Neutrophil (primary cell): ENCODE measurements at regions not wholly inside any gene's neighbourhood (a gene's known extent, or its start where the extent isn't known, plus 50 kb on each side); places are given as distances from the start of the nearest gene placed in this dataset.

ENCODE experiments used
- H3K27ac ChIP-seq: fragments of 200-600 bp; sonication (generic); 2 replicates; pipeline ENCODE4 v1.5.1; 2016; ENCODE audit warnings: mild to moderate bottlenecking, moderate library complexity
- H3K27me3 ChIP-seq: fragments of 200-600 bp; sonication (generic); 2 replicates; pipeline ENCODE4 v1.6.0; 2016; ENCODE audit warnings: mild to moderate bottlenecking
- H3K36me3 ChIP-seq: fragments of 200-600 bp; sonication (generic); 2 replicates; pipeline ENCODE4 v1.5.1; 2017
- H3K4me1 ChIP-seq, 2 experiments: fragments of 200-600 bp in 1 of 2; sonication (generic) in 1 of 2; 1 replicate in 1 of 2; 2 replicates in 1 of 2; pipeline versions ENCODE4 v1.5.1 to v1.6.1; 2013 to 2016; ENCODE audit warnings: low read depth in 1 of 2, low read length in 1 of 2, mild to moderate bottlenecking in 1 of 2, moderate library complexity in 1 of 2; ENCODE audit not compliant: control insufficient read depth in 1 of 2, insufficient read depth in 1 of 2
- H3K4me3 ChIP-seq, 2 experiments: fragments of 200-600 bp in 1 of 2; sonication (generic) in 1 of 2; 1 replicate in 1 of 2; 2 replicates in 1 of 2; pipeline ENCODE4 v1.5.1; 2013 to 2016; ENCODE audit warnings: low read depth in 1 of 2, low read length in 1 of 2, mild to moderate bottlenecking in 1 of 2, moderate library complexity in 1 of 2
- H3K9me3 ChIP-seq: fragments of 200-600 bp; sonication (generic); 2 replicates; pipeline ENCODE4 v1.5.1; 2016
- TF ChIP-seq, protein P1 (sequence below): fragments of 200-600 bp; sonication (generic); IDR thresholded peaks from 2 replicates; pipeline ENCODE4 v1.5.1; 2016; ENCODE audit warnings: antibody characterized with exemption

DNA sequence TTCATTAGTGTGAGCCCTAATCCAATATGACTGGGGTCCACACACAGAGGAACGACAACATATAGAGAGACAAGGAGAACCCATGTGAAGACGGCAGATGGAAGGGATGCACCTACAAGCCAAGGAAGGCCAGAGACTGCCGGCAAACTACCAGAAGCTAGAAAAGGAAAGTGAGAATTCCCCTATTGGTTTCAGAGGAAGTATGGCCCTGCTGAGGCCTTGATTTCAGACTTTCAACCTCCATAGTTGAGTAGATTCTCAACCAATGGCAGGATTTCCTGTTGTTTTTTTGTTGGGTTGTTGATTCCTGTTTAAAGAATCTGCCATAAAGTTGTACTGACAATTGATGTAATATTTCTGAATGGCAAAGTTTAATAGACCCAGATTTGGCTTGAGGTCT is 241.5 kb downstream of the SATB2 start:
- Histone ChIP-seq H3K36me3 (no peaks in the 10 kb centered on the region), H3K4me3 (no peak overlapping the region), H3K27ac (no peak overlapping the region), H3K27me3 (no peaks in the 10 kb centered on the region), H3K4me1 (no peaks in the 10 kb centered on the region), H3K9me3 (no peaks in the 10 kb centered on the region)
- TF ChIP-seq, protein P1, sequence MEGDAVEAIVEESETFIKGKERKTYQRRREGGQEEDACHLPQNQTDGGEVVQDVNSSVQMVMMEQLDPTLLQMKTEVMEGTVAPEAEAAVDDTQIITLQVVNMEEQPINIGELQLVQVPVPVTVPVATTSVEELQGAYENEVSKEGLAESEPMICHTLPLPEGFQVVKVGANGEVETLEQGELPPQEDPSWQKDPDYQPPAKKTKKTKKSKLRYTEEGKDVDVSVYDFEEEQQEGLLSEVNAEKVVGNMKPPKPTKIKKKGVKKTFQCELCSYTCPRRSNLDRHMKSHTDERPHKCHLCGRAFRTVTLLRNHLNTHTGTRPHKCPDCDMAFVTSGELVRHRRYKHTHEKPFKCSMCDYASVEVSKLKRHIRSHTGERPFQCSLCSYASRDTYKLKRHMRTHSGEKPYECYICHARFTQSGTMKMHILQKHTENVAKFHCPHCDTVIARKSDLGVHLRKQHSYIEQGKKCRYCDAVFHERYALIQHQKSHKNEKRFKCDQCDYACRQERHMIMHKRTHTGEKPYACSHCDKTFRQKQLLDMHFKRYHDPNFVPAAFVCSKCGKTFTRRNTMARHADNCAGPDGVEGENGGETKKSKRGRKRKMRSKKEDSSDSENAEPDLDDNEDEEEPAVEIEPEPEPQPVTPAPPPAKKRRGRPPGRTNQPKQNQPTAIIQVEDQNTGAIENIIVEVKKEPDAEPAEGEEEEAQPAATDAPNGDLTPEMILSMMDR, result no peak

DNA sequence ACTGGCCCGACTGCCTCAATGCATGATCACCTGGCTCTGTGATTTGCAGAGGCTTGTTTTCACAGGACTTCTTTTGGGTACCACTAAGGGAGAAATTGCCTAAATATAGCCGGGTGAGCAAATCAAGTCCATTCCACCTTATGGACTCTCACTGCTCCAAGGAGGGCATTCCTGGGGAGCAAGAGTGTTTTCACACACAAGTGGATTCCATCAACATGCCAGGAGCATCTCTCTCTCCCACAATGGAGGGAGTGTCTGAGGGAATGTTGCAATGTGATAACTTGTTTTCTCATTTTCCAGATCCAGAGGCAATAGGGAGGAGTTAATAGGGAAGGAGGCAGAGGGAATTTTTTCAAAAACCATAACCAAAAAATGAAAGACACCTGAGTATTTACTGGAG is 250.7 kb downstream of the SATB2 start:
- no peaks in the 10 kb centered on the region for H3K36me3 ChIP-seq
- H3K4me1 ChIP-seq, result no peaks in the 10 kb centered on the region
- TF ChIP-seq, protein P1, result no peak
- no peaks in the 10 kb centered on the region for H3K27me3 ChIP-seq
- H3K27ac ChIP-seq, result no peak overlapping the region
- no peaks in the 10 kb centered on the region for H3K9me3 ChIP-seq
- H3K4me3 ChIP-seq, result no peak overlapping the region

DNA sequence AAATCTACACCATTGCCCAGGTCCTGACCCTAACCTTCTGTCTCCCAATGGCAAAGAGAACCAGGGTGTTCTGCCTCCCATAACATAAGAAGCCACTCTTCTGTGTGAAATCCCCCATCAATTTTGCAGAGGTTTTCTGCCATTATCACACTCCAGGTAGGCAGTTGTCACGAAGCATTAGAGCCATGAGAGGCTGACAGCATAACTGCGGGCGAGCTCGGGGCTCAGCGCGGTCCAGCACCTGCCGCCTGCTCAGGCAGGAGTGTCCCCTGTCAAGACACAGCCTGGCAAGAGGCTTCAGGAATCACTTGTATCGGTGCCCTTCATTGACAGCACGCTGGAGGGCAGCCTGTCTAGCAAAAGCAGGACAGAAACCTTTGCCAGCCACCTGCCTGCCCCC is 251.2 kb downstream of the SATB2 start:
- Histone ChIP-seq H3K4me1 (no peaks in the 10 kb centered on the region), H3K36me3 (no peaks in the 10 kb centered on the region), H3K9me3 (no peaks in the 10 kb centered on the region), H3K4me3 (no peak overlapping the region), H3K27me3 (no peaks in the 10 kb centered on the region), H3K27ac (no peak overlapping the region)
- TF ChIP-seq, protein P1, result no peak

DNA sequence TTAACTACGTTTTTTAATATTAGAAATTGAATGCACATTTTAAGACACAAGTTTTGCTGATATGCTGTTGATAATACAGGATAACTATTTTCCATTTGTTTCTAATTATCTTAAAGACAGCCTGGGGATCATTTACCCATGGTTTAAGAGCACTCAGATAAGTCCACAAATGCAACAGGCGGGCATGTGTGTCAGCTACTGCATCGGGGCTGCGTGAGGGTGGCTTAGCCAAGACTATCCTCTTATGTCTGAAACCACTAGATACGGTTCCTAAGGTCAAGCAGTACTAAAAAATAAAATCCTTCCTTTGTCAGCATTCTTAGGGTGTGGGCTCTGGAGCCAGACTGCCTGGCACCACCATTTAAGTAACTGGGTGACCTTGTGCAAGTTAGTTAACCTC is 254.8 kb downstream of the SATB2 start:
- Histone ChIP-seq H3K27ac (no peak overlapping the region), H3K9me3 (no peaks in the 10 kb centered on the region), H3K4me1 (no peaks in the 10 kb centered on the region), H3K36me3 (no peaks in the 10 kb centered on the region), H3K27me3 (no peaks in the 10 kb centered on the region), H3K4me3 (no peak overlapping the region)
- TF ChIP-seq, protein P1, result no peak

DNA sequence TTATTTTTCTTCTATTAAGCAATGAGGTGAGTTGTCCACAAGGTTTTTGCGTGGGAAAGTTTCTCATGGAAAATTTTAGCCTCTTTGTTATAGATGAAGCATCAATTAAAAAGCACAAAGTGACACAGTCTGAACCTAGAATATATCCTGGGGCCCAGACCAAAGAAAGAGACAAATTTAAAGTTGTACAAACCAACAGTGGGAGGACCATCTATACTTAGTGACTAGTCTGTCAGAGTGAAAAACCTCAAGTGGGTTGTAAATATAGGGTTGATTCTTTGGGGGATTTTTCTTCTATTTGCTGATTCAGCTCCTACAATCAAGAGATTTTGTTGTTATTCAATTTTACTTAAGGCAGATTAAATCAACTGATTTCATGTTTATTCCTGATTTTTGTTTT is 256.2 kb downstream of the SATB2 start:
- H3K4me1 ChIP-seq, result no peaks in the 10 kb centered on the region
- TF ChIP-seq, protein P1, result no peak
- no peak overlapping the region for H3K27ac ChIP-seq
- no peak overlapping the region for H3K4me3 ChIP-seq
- no peaks in the 10 kb centered on the region for H3K27me3 ChIP-seq
- no peaks in the 10 kb centered on the region for H3K36me3 ChIP-seq
- no peaks in the 10 kb centered on the region for H3K9me3 ChIP-seq

DNA sequence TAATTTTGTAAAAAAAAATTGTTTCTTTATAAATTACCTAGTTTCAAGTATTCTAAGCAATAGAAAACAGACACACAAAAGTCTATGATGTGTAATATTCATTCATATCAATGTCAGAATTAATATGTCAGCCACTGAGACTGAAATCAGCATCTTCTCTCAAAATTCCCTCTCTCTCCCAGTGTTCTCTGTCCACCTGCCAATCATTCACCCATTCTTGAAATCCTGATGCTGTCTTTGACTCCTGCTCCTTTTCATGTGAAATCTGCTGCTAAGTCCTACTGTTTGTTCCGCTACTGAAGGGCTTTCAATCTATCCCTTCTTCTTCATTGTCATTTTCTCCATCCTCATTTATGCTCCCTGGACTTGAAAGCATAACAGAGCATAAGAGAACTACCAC is 257.9 kb downstream of the SATB2 start:
- no peaks in the 10 kb centered on the region for H3K4me1 ChIP-seq
- H3K9me3 ChIP-seq, result no peaks in the 10 kb centered on the region
- no peaks in the 10 kb centered on the region for H3K36me3 ChIP-seq
- TF ChIP-seq, protein P1, result no peak
- H3K4me3 ChIP-seq, result no peak overlapping the region
- H3K27ac ChIP-seq, result no peak overlapping the region
- H3K27me3 ChIP-seq, result no peaks in the 10 kb centered on the region
